HG02852 (cell line): ENCODE measurements at regions not wholly inside any gene's neighbourhood (a gene's known extent, or its start where the extent isn't known, plus 50 kb on each side); places are given as distances from the start of the nearest gene placed in this dataset.
"Not testable (repeated sequence)": the region's sequence is repeated elsewhere in the genome, so short reads cannot be mapped to it uniquely, and the experiment has no call there.

Experiments
- ATAC-seq: cut with Tn5 transposase; IDR thresholded peaks from one replicate; pipeline ENCODE4 v1.9.1; 2021; ENCODE audit warnings: mild to moderate bottlenecking, moderate library complexity; ENCODE audit not compliant: unreplicated experiment

GRCh38 chr4:188911199-188911598, 772.0 kb downstream of the TRIML1 start:
- no peak for ATAC-seq

- ATAC-seq = no peak
Measured at GRCh38 chr4:188911707-188912106, 772.5 kb downstream of the TRIML1 start.

- ATAC-seq = no peak
Measured at GRCh38 chr4:188915175-188915574, 775.9 kb downstream of the TRIML1 start.

- no peak for ATAC-seq
Measured at GRCh38 chr4:188918787-188919186, 779.5 kb downstream of the TRIML1 start.

DNA sequence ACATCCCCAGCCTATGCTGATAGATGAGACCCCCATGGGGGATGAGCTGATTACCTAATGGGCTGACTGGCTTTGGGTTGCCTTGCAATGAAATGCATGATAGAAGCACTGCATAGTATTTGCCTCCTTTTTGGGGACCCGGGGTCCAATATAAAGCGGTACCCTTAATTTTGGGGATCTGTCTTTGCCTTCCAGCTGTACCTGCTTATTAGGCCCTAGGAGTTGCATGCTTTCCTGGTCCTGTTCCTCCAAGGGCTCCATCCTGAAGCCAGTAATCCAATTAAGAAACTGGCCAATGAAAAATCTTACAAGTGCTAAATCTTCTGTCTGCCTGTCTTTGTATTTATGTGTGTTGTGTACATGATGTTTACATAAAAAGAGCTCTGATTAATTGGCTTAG, 791.6 kb downstream of the TRIML1 start:
- ATAC-seq = no peak

- no peak for ATAC-seq
Measured at GRCh38 chr4:188934320-188934962, 795.2 kb downstream of the TRIML1 start.

- no peak for ATAC-seq
Measured at GRCh38 chr4:188941524-188942119, 802.4 kb downstream of the TRIML1 start.

GRCh38 chr4:188942606-188943005, 803.4 kb downstream of the TRIML1 start:
- ATAC-seq = no peak

- ATAC-seq = no peak
Measured at GRCh38 chr4:188949596-188949995, 810.4 kb downstream of the TRIML1 start.

DNA sequence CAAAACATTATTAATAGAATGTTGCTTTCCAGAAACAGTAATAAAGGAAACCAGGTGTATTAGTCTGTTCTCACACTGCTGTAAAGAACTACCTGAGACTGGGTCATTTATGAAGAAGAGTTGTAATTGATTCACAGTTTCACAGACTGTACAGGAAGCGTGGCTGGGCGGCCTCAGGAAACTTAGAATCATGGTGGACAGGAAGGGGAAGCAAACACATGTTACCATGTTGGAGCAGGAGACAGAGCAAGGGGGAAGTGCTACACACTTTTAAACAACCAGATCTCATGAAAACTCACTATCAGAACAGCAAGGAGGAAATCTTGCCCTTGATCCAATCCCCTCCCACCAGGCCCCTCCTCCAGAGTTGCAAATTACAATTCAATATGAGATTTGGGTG, 815.8 kb downstream of the TRIML1 start:
- ATAC-seq = no peak

DNA sequence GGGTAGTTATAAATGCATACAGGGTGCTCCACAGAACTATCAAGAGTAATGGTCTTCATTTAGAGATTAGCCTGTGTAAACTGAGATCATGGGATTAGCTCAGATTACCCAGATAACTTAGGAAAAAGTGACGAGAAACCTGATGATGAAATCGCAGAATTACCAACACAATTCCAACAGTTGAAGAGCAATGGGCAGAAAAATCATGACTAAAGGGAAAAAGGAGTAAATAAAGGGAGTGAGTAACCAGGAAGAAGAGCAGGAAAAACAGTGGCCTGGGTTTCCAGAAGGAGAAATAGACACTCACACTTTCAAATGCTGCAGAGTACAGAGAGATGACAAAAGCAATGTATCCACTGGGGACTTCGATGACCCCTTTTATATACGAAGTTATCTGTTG, 817.3 kb downstream of the TRIML1 start:
- no peak for ATAC-seq

GRCh38 chr4:188958346-188958745, 819.1 kb downstream of the TRIML1 start:
- ATAC-seq = no peak

DNA sequence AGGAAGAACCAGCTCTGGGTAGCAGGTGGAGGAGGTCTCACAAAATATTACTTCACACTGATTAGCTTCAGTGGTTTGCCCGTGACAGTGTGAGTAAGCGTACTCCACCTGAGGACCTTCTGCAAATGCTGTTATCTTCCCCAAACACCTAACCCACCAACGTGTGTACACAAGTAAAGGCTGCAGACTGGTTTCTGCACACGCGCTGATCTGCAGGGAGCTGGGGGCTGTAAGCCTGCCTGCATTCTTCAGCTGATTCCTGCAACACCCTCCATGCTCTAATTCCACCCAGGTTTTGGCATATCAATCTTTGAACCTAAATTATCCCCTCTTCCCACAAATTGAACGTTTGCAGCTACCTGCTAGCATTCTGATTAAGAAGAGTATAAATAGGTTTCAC, 820.2 kb downstream of the TRIML1 start:
- ATAC-seq = no peak

DNA sequence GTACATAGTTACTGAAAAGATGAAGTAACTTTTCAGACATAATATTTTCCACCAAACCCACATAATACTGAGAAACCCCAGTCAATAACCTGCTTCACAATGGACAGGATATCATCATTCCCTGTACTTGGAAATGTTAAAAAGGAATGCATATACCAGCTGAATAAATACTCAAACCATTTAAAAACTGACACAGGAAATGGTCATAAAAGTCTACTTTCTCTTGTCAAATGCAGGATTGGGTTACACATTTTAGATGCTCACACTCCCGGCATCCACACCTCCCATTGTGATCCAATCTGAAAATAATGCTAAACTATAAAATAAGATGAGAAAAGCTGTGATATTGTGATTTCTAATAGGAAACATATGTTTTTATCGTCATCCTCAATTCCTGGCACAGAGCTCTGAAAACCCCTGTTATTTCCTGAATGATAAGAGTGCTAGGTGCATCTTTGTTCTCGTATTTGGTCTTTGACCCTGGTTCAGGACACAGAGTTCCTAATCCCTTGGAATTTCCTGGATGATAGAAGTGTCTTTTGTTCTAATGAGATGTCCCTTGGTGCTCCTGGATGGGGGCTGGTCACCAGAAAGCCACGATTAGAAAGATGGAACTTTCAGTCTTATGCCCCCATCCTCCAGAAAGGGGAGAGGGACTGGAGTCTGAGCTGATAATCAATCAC, 821.3 kb downstream of the TRIML1 start:
- ATAC-seq = no peak

DNA sequence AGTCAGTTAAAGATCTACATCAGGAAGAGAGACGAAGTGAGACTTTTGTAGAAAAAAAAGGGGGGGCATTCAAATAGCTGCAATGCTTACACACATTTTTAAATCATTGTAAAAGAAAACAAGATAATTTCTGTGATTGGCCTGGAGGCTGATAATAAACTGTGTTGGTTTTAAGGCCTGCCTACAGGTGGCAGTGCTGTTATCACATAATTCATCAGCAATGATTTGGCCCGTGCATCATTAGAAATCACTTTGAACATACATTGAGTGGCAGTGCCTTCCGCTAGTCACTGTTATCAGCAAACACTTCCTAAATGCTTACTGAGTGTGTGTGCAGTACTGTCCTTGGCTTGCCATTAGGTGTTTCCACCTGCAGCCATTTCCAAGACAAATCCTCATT, 831.9 kb downstream of the TRIML1 start:
- ATAC-seq = no peak

GRCh38 chr4:188975271-188975670, 836.0 kb downstream of the TRIML1 start:
- ATAC-seq = no peak

- ATAC-seq = no peak
Measured at GRCh38 chr4:188976644-188977115, 837.4 kb downstream of the TRIML1 start.

- not testable (repeated sequence) for ATAC-seq
Measured at GRCh38 chr4:188977232-188977631, 838.0 kb downstream of the TRIML1 start.

DNA sequence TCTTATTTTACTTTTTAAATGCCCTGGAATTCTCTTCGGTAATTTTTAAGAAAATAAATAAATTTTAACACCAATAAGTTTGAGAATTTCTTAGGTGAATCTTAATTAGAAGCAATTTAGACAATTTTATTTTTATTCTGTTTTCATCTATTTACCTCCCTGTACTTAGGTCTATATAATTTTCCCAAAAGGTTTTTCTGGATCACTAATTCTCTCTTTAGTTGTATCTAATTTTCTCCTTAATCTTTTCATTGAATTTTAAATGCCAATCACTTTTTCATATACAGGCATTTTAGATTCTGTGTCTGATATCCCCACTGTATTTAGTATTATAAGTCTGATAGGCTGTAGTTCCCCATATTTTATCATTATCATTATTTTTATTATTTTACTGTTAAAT, 845.3 kb downstream of the TRIML1 start:
- ATAC-seq = no peak

DNA sequence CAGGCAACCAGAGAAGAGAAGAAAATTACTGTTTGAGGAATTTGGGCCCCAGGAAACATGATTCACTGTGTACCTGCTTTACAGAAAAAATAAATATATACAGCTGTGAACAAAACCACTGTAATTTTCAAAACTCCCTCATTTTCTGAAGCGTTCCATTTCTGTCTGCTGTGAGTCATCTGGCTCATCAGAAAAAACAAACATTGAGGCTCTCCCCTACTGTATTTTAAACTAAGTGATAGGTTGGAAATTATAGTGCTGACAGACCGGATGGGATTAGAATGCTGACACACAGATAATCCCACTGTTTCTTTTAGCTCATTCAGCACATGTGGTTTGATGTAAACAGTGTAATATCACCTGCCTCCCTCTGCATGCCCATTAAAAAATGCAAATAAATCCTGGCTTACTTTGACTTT, 847.0 kb downstream of the TRIML1 start:
- no peak for ATAC-seq

DNA sequence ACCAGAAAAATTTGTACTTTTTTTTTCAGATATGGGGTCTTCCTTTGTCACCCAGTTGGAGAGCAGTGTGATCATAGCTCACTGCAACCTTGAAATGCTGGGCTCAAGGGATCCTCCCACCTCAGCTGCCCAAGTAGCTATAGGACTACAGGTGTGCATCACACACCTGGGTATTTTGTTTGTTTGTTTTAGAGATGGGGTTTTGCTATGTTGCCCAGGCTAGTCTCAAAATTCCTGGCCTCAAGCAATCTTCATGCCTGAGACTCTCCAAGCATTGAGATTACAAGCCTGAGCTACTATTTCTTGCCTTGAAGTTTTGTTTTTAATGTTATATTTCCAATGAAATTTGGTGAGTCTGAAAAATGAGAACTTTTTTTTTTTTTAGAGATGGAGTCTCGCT, 847.8 kb downstream of the TRIML1 start:
- ATAC-seq = no peak

- no peak for ATAC-seq
Measured at GRCh38 chr4:188988131-188988530, 848.9 kb downstream of the TRIML1 start.
